C4-2B (cell line): ENCODE measurements at regions not wholly inside any gene's neighbourhood (a gene's known extent, or its start where the extent isn't known, plus 50 kb on each side); places are given as distances from the start of the nearest gene placed in this dataset.

Source experiments
- ZFX ChIP-seq: fragments of 450-650 bp; IDR thresholded peaks from 2 replicates; pipeline ENCODE4 v1.6.1; 2017
- TF ChIP-seq, protein P1 (sequence below): fragments of 450-650 bp; conservative IDR thresholded peaks from 2 replicates; pipeline ENCODE4 v1.5.1; 2017; ENCODE audit warnings: mild to moderate bottlenecking

DNA sequence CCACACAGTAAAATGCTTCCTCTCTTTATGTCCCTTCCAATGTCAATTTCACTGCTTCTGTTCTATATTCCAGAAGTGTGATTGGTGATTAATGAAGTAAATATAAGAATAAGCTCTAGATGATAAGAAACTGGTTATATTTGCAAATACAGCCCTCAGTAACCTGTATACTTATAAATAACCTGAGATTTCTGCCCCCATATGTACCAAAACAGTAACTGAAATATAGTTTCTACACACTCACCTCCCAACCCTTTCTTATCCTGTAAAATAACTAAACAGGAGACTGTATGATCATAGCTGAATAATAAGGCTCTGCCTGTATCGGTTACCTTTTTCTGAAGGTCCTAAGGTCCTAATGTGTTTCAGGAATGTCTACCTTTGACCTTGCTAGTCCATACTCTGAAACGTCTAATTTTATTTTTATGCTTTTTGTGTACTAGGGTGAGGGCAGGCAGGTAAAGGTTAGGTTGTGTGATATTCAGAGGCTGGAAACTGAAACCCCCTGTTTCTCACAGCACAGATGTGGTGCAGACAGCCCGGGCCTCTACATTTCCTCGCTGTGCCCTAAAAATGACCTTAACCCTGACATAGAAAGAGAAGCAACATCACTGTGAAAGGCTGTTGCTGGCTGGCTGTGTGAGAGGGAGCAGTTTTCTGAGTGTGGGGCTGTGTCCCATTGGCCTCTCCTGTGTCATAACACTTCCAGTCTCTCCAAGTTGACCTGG is 378.8 kb downstream of the CENPW start:
- TF ChIP-seq, protein P1, sequence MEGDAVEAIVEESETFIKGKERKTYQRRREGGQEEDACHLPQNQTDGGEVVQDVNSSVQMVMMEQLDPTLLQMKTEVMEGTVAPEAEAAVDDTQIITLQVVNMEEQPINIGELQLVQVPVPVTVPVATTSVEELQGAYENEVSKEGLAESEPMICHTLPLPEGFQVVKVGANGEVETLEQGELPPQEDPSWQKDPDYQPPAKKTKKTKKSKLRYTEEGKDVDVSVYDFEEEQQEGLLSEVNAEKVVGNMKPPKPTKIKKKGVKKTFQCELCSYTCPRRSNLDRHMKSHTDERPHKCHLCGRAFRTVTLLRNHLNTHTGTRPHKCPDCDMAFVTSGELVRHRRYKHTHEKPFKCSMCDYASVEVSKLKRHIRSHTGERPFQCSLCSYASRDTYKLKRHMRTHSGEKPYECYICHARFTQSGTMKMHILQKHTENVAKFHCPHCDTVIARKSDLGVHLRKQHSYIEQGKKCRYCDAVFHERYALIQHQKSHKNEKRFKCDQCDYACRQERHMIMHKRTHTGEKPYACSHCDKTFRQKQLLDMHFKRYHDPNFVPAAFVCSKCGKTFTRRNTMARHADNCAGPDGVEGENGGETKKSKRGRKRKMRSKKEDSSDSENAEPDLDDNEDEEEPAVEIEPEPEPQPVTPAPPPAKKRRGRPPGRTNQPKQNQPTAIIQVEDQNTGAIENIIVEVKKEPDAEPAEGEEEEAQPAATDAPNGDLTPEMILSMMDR, result no peak
- no peak for TF ChIP-seq ZFX
